ENCODE measurements at regions not wholly inside any gene's neighbourhood (a gene's known extent, or its start where the extent isn't known, plus 50 kb on each side); places are given as distances from the start of the nearest gene placed in this dataset.

DNA sequence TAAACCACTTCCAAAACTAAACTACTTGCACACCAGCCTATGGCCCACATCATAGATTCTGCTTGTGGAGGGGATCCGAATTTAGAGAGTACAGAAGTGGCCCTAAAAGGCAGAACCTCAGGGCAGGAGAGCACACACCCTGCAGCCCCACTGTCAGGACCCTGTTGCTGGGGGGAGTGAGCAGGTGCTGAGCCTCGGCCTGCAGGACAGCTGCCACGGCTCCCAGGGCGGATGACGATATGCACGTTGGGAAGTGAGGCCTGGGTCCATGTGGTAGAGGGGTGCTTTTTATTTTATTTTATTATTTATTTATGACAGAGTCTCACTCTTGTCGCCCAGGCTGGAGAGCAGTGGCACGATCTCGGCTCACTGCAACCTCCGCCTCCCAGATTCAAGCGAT lies 73.5 kb downstream of the TNFAIP2 start:
- no peak for ATAC-seq (replicated peaks in 6 of 8)
- no peak overlapping the region for H3K27ac ChIP-seq
- no peak overlapping the region for H3K4me3 ChIP-seq
- H3K4me1 ChIP-seq (replicated peaks in 1 of 2), result peaks cover 0 to 3% of the 10 kb centered on the region in 2 donors
- 81 to 100% (median 86%) methylated on average over 1 to 6 of the region's 11 CpGs; no CpG with 5 or more reads in 5 of the 10 experiments for WGBS, 10 experiments
- in situ Hi-C loops (cut with MboI; ENCODE audit: low pct_unique_long_range_greater_than_20kb in 2 of 9, low sequenced_read_pairs in 9 of 9, unreplicated experiment in 9 of 9), result no loop called here

- in situ Hi-C loops (cut with MboI; ENCODE audit: low pct_unique_long_range_greater_than_20kb in 2 of 9, low sequenced_read_pairs in 9 of 9, unreplicated experiment in 9 of 9), result no loop called here
- peaks cover 0 to 3% of the 10 kb centered on the region in 2 donors for H3K4me1 ChIP-seq (replicated peaks in 1 of 2)
- H3K27ac ChIP-seq, result no peak overlapping the region
- 20 to 80% (median 72%) methylated on average over 1 to 11 of the region's 14 CpGs for WGBS, 10 experiments
- H3K4me3 ChIP-seq, result no peak overlapping the region
- ATAC-seq (replicated peaks in 6 of 8), result peak; percentile 34 to 76 (median 62)
These were observed 75.2 kb downstream of the TNFAIP2 start for GRCh38 chr14:103198131-103199105.

- no peak overlapping the region for H3K27ac ChIP-seq
- ATAC-seq (replicated peaks in 6 of 8), result peak in 3 of 8 experiments; percentile 26 to 67 (median 61)
- 10 to 94% (median 80%) methylated on average over 1 to 6 of the region's 6 CpGs; no CpG with 5 or more reads in 1 of the 10 experiments for WGBS, 10 experiments
- H3K4me3 ChIP-seq, result no peak overlapping the region
- peaks cover 0 to 3% of the 10 kb centered on the region in 2 donors for H3K4me1 ChIP-seq (replicated peaks in 1 of 2)
- in situ Hi-C loops (cut with MboI; ENCODE audit: low pct_unique_long_range_greater_than_20kb in 2 of 9, low sequenced_read_pairs in 9 of 9, unreplicated experiment in 9 of 9), result no loop called here
These were observed 75.9 kb downstream of the TNFAIP2 start for GRCh38 chr14:103199124-103199523.

- WGBS, 10 experiments, result 21 to 80% (median 60%) methylated on average over 1 to 6 of the region's 6 CpGs; no CpG with 5 or more reads in 4 of the 10 experiments
- ATAC-seq (replicated peaks in 6 of 8), result no peak
- in situ Hi-C loops (cut with MboI; ENCODE audit: low pct_unique_long_range_greater_than_20kb in 2 of 9, low sequenced_read_pairs in 9 of 9, unreplicated experiment in 9 of 9), result no loop called here
- no peak overlapping the region for H3K27ac ChIP-seq
- H3K4me1 ChIP-seq (replicated peaks in 1 of 2), result peaks cover 0 to 3% of the 10 kb centered on the region in 2 donors
- H3K4me3 ChIP-seq, result no peak overlapping the region
These were observed 78.5 kb downstream of the TNFAIP2 start for GRCh38 chr14:103201801-103202200.

GRCh38 chr14:103204852-103205540 lies 81.7 kb downstream of the TNFAIP2 start:
- ATAC-seq (replicated peaks in 6 of 8), result no peak
- in situ Hi-C loops (cut with MboI; ENCODE audit: low pct_unique_long_range_greater_than_20kb in 2 of 9, low sequenced_read_pairs in 9 of 9, unreplicated experiment in 9 of 9), result no loop called here
- 14 to 100% (median 83%) methylated on average over 1 to 5 of the region's 5 CpGs; no CpG with 5 or more reads in 3 of the 10 experiments for WGBS, 10 experiments

DNA sequence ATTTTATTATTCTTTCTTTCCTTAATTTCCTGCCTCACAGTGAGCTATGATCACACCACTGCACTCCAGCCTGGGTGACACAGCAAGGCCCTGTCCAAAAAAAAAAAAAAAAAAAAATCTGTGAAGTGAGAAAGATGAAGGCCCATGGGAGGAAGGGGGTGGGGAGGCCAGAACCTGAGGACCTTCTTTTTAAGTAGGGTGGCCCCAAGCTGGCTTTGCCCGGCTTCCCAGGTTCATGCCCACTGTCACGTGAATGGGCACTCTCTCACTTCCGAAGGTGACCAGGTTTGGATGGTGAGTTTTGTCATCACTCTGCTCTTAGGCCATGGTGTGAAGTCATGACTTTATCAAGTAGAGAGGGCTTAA lies 82.3 kb downstream of the TNFAIP2 start:
- in situ Hi-C loops (cut with MboI; ENCODE audit: low pct_unique_long_range_greater_than_20kb in 2 of 9, low sequenced_read_pairs in 9 of 9, unreplicated experiment in 9 of 9), result no loop called here
- Histone ChIP-seq H3K4me1 (replicated peaks in 1 of 2) (no peaks in the 10 kb centered on the region), H3K4me3 (no peak overlapping the region), H3K27ac (no peak overlapping the region)
- ATAC-seq (replicated peaks in 6 of 8), result no peak
- WGBS, 10 experiments, result 90 to 100% (median 100%) methylated on average over 1 to 3 of the region's 3 CpGs; no CpG with 5 or more reads in 4 of the 10 experiments

More at GRCh38 chr14:103204852-103205540, 81.7 kb downstream of the TNFAIP2 start:
- H3K4me3 ChIP-seq, result no peak overlapping the region
- no peak overlapping the region for H3K27ac ChIP-seq
- no peaks in the 10 kb centered on the region for H3K4me1 ChIP-seq (replicated peaks in 1 of 2)

DNA sequence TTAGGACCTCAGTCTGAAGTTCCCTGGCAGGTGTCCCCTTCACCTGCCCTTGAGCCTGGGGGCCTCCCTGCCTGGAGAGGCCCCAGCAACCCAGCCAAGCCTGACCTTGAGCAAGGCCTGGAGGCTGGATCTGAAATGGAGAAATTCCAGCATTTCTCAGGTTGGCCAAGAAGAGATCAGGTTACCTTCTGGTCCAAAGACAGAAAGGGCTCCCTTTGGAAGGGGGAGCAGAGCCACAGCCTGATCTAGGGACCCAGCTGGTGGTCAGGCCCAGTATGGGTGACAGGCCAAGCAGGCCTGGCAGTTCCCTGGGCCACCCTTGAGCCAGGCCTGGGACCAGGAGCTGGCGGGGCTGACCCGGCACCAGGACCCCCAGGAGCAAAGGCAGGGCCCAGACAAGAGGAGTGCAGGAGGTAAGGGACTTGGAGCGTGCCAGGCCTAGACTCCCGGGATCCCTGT lies 82.8 kb downstream of the TNFAIP2 start:
- WGBS, 10 experiments, result 0 to 100% (median 92%) methylated on average over 1 to 2 of the region's 4 CpGs; no CpG with 5 or more reads in 7 of the 10 experiments
- no peak for ATAC-seq (replicated peaks in 6 of 8)

GRCh38 chr14:103206836-103207387 lies 83.7 kb downstream of the TNFAIP2 start:
- Histone ChIP-seq H3K4me3 (peak overlapping the region; percentile 25 to 35 (median 31)), H3K27ac (no peak overlapping the region), H3K4me1 (replicated peaks in 1 of 2) (no peaks in the 10 kb centered on the region)
- in situ Hi-C loops (cut with MboI; ENCODE audit: low pct_unique_long_range_greater_than_20kb in 2 of 9, low sequenced_read_pairs in 9 of 9, unreplicated experiment in 9 of 9), result no loop called here
- ATAC-seq (replicated peaks in 6 of 8), result peak; percentile 51 to 84 (median 77)
- WGBS, 10 experiments, result 4 to 67% (median 64%) methylated on average over 3 to 9 of the region's 27 CpGs; no CpG with 5 or more reads in 7 of the 10 experiments

More for the DNA sequence above, 82.8 kb downstream of the TNFAIP2 start:
- Histone ChIP-seq H3K4me3 (peak overlapping the region in 1 of 5 donors; percentile 31), H3K4me1 (replicated peaks in 1 of 2) (no peaks in the 10 kb centered on the region), H3K27ac (no peak overlapping the region)
- in situ Hi-C loops (cut with MboI; ENCODE audit: low pct_unique_long_range_greater_than_20kb in 2 of 9, low sequenced_read_pairs in 9 of 9, unreplicated experiment in 9 of 9), result no loop called here

GRCh38 chr14:103207388-103208072 lies 84.3 kb downstream of the TNFAIP2 start:
- 1 to 36% (median 3%) methylated on average over 8 to 16 of the region's 80 CpGs; no CpG with 5 or more reads in 7 of the 10 experiments for WGBS, 10 experiments
- ATAC-seq (replicated peaks in 6 of 8), result peak; percentile 40 to 93 (median 90)
- in situ Hi-C loops (cut with MboI; ENCODE audit: low pct_unique_long_range_greater_than_20kb in 2 of 9, low sequenced_read_pairs in 9 of 9, unreplicated experiment in 9 of 9), result no loop called here

DNA sequence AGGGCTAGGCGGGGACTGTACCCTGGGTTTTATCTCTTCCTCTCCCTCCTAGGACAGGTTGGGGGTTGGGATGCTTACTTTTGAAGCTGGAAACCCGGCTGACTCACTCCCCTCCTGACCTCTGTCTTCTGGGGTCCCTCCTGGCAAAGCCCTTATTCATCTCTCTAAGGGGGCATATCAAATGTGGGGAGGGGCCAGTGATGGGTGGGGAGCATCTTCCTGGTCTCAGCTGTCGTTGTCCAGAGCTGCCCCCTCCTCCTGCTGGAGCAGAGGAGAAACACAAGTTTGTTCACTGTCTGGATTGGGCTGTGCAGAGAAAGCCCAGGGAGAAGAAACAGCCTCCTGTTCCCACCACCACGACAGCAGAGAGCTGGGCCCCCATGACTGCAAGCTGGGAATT lies 85.8 kb downstream of the TNFAIP2 start:
- no peaks in the 10 kb centered on the region for H3K4me1 ChIP-seq (replicated peaks in 1 of 2)
- in situ Hi-C loops (cut with MboI; ENCODE audit: low pct_unique_long_range_greater_than_20kb in 2 of 9, low sequenced_read_pairs in 9 of 9, unreplicated experiment in 9 of 9), result no loop called here
- ATAC-seq (replicated peaks in 6 of 8), result peak in 3 of 8 experiments; percentile 2 to 38 (median 3)
- H3K27ac ChIP-seq, result no peak overlapping the region
- no peak overlapping the region for H3K4me3 ChIP-seq
- WGBS, 10 experiments, result 0 to 60% (median 0%) methylated on average over 1 to 2 of the region's 4 CpGs; no CpG with 5 or more reads in 3 of the 10 experiments

More at GRCh38 chr14:103207388-103208072, 84.3 kb downstream of the TNFAIP2 start:
- H3K4me3 ChIP-seq, result peak overlapping the region; percentile 25 to 35 (median 31)
- H3K27ac ChIP-seq, result peak overlapping the region in 1 of 2 donors; percentile 17
- H3K4me1 ChIP-seq (replicated peaks in 1 of 2), result no peaks in the 10 kb centered on the region

DNA sequence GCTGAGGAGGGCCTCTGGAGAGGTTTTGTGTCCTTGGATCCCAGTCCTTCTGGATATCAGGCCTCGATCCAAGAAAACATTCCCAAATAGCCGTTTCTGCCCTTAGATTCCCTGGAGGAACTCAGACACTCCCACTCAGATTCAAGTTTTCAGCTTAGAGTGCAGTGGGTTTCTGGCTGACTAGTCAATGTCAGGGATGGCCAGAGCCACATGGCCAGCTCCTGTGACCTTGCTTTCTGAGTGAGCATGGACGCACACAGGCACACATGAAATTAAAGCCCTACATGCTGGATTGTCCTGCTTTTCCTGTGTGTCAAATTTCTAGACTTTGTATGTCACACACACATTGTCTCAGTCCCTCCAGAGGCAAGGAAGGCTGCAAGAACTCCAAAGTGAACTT lies 86.2 kb downstream of the TNFAIP2 start:
- no peaks in the 10 kb centered on the region for H3K4me1 ChIP-seq (replicated peaks in 1 of 2)
- ATAC-seq (replicated peaks in 6 of 8), result no peak
- in situ Hi-C loops (cut with MboI; ENCODE audit: low pct_unique_long_range_greater_than_20kb in 2 of 9, low sequenced_read_pairs in 9 of 9, unreplicated experiment in 9 of 9), result no loop called here
- no peak overlapping the region for H3K4me3 ChIP-seq
- H3K27ac ChIP-seq, result no peak overlapping the region
- 20 to 100% (median 81%) methylated on average over 1 to 3 of the region's 3 CpGs; no CpG with 5 or more reads in 4 of the 10 experiments for WGBS, 10 experiments

- 40 to 90% (median 57%) methylated on average over 2 of the region's 2 CpGs; no CpG with 5 or more reads in 4 of the 10 experiments for WGBS, 10 experiments
- no peaks in the 10 kb centered on the region for H3K4me1 ChIP-seq (replicated peaks in 1 of 2)
- ATAC-seq (replicated peaks in 6 of 8), result no peak
- H3K27ac ChIP-seq, result no peak overlapping the region
- in situ Hi-C loops (cut with MboI; ENCODE audit: low pct_unique_long_range_greater_than_20kb in 2 of 9, low sequenced_read_pairs in 9 of 9, unreplicated experiment in 9 of 9), result no loop called here
- no peak overlapping the region for H3K4me3 ChIP-seq
These were observed 90.1 kb downstream of the TNFAIP2 start for GRCh38 chr14:103213331-103213730.

Measured in motor neuron (in vitro differentiated cells).